ENCODE measurements at regions not wholly inside any gene's neighbourhood (a gene's known extent, or its start where the extent isn't known, plus 50 kb on each side); places are given as distances from the start of the nearest gene placed in this dataset.
"Not testable (repeated sequence)": the region's sequence is repeated elsewhere in the genome, so short reads cannot be mapped to it uniquely, and the experiment has no call there.

GRCh38 chr1:120941066-120941465, 51.5 kb downstream of the PPIAL4A start:
- DNase-seq = not testable (repeated sequence)

- peak; percentile 2 for DNase-seq
Measured at GRCh38 chr1:120941836-120942217, 52.3 kb downstream of the PPIAL4A start.

GRCh38 chr1:120942218-120942944, 52.8 kb downstream of the PPIAL4A start:
- peak; percentile 48 for DNase-seq

GRCh38 chr1:120942945-120943319, 53.4 kb downstream of the PPIAL4A start:
- DNase-seq = not testable (repeated sequence)

- not testable (repeated sequence) for DNase-seq
Measured at GRCh38 chr1:120944691-120945090, 55.1 kb downstream of the PPIAL4A start.

- not testable (repeated sequence) for DNase-seq
Measured at GRCh38 chr1:120945122-120945521, 55.6 kb downstream of the PPIAL4A start.

GRCh38 chr1:120947114-120947513, 57.5 kb downstream of the PPIAL4A start:
- not testable (repeated sequence) for DNase-seq

- not testable (repeated sequence) for DNase-seq
Measured at GRCh38 chr1:120949724-120950123, 60.2 kb downstream of the PPIAL4A start.

- not testable (repeated sequence) for DNase-seq
Measured at GRCh38 chr1:120950633-120951032, 61.1 kb downstream of the PPIAL4A start.

- not testable (repeated sequence) for DNase-seq
Measured at GRCh38 chr1:120951100-120951499, 61.5 kb downstream of the PPIAL4A start.

GRCh38 chr1:120952207-120952870, 62.8 kb downstream of the PPIAL4A start:
- not testable (repeated sequence) for DNase-seq

- DNase-seq = not testable (repeated sequence)
Measured at GRCh38 chr1:120952871-120953265, 63.3 kb downstream of the PPIAL4A start.

- DNase-seq = no peak
Measured at GRCh38 chr1:120954736-120955135, 65.2 kb downstream of the PPIAL4A start.

GRCh38 chr1:120955961-120956360, 66.4 kb downstream of the PPIAL4A start:
- not testable (repeated sequence) for DNase-seq

GRCh38 chr1:120966018-120966417, 76.4 kb downstream of the PPIAL4A start:
- not testable (repeated sequence) for DNase-seq

- not testable (repeated sequence) for DNase-seq
Measured at GRCh38 chr1:120972863-120973262, 83.3 kb downstream of the PPIAL4A start.

- not testable (repeated sequence) for DNase-seq
Measured at GRCh38 chr1:120973836-120974235, 84.3 kb downstream of the PPIAL4A start.

GRCh38 chr1:120977279-120977678, 87.7 kb downstream of the PPIAL4A start:
- DNase-seq = not testable (repeated sequence)

GRCh38 chr1:120981489-120982094, 92.0 kb downstream of the PPIAL4A start:
- not testable (repeated sequence) for DNase-seq

GRCh38 chr1:120994614-120995013, 105.0 kb downstream of the PPIAL4A start:
- DNase-seq = not testable (repeated sequence)

GRCh38 chr1:120995025-120995424, 105.5 kb downstream of the PPIAL4A start:
- DNase-seq = not testable (repeated sequence)

GRCh38 chr1:121001090-121001726, 111.6 kb downstream of the PPIAL4A start:
- not testable (repeated sequence) for DNase-seq

GRCh38 chr1:121003230-121003629, 113.7 kb downstream of the PPIAL4A start:
- not testable (repeated sequence) for DNase-seq
